Naive B cell (primary cell): ENCODE measurements at regions not wholly inside any gene's neighbourhood (a gene's known extent, or its start where the extent isn't known, plus 50 kb on each side); places are given as distances from the start of the nearest gene placed in this dataset.

Experiments
- ATAC-seq, 2 donors: fragments of 150-1000 bp; cut with Tn5 transposase; 2 replicates each; pipeline ENCODE4 v1.10.0; 2021; ENCODE audit warnings: low read depth in 2 of 2, mild to moderate bottlenecking in 2 of 2, moderate library complexity in 2 of 2
- DNase-seq: peaks from one replicate; pipeline ENCODE4 v3.0.0; 2022
- H3K27ac Mint-ChIP-seq, 6 donors: one replicate each; pipeline ENCODE4 v1.8.0; 2020 to 2022; ENCODE audit warnings: mild to moderate bottlenecking in 6 of 6, mixed read lengths in 6 of 6, moderate library complexity in 5 of 6, inconsistent platforms in 2 of 6
- H3K27me3 Mint-ChIP-seq, 3 donors: one replicate each; pipeline ENCODE4 v1.8.0; 2021 to 2022; ENCODE audit warnings: mixed read lengths in 3 of 3, mild to moderate bottlenecking in 1 of 3
- H3K36me3 Mint-ChIP-seq, 2 donors: one replicate each; pipeline ENCODE4 v1.8.0; 2020 to 2022; ENCODE audit warnings: mixed read lengths in 2 of 2, inconsistent platforms in 1 of 2, mild to moderate bottlenecking in 1 of 2
- H3K4me1 Mint-ChIP-seq, 3 donors: one replicate each; pipeline ENCODE4 v1.8.0; 2020 to 2022; ENCODE audit warnings: mixed read lengths in 3 of 3, inconsistent platforms in 1 of 3, mild to moderate bottlenecking in 1 of 3, moderate library complexity in 1 of 3
- H3K4me3 Mint-ChIP-seq, 8 donors: one replicate each; pipeline ENCODE4 v1.8.0; 2020 to 2022; ENCODE audit warnings: mild to moderate bottlenecking in 8 of 8, mixed read lengths in 8 of 8, moderate library complexity in 8 of 8, inconsistent platforms in 2 of 8
- H3K9me3 Mint-ChIP-seq, 7 donors: one replicate each; pipeline ENCODE4 v1.8.0; 2020 to 2022; ENCODE audit warnings: mixed read lengths in 7 of 7, mild to moderate bottlenecking in 5 of 7, inconsistent platforms in 2 of 7, moderate library complexity in 1 of 7

DNA sequence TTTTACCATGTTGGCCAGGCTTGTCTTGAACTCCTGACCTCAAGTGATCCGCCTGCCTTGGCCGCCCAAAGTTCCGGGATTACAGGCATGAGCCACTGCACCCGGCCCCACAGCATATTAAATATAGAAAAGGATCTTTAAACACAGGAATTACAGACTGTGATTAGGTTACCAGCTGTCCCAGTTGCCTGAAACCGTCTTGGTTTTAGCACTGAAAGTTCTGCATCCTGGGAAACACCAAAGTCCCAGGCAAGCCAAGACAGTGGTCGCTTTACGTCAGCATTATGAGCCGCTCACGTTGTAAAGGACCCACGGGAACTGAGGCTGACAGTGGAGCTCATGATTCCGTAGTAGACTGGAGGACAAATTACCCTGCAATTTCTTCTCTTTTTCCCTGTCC lies 69.0 kb upstream of the FAM180A start:
- no peaks in the 10 kb centered on the region for H3K4me1 Mint-ChIP-seq
- no peaks in the 10 kb centered on the region for H3K36me3 Mint-ChIP-seq
- ATAC-seq (no peak), DNase-seq (no peak)
- no peak overlapping the region for H3K27ac Mint-ChIP-seq
- H3K4me3 Mint-ChIP-seq, result no peak overlapping the region
- H3K27me3 Mint-ChIP-seq, result peaks cover 17 to 44% (median 28%) of the 10 kb centered on the region in 3 donors
- H3K9me3 Mint-ChIP-seq, result peaks cover 0 to 3% (median 0%) of the 10 kb centered on the region in 7 donors

DNA sequence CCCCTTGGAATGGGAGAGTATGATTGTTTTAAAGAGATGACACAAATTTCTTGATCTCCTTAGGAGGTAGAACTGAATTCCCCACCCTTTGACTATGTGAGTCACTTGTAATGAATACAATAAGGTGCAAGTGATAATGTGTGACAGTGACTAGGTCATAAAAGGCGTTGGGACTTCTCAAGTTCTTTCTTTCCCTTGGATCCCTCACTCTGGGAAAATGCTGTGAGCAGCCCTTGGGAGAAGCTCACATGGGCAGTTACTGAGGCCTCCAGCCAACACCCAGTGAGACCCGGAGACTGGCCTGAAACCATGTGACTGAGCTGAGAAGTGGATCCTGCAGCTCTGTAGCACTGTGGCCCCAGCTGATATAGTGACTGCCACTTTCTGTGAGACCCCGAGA lies 66.4 kb upstream of the FAM180A start:
- H3K36me3 Mint-ChIP-seq, result no peaks in the 10 kb centered on the region
- H3K4me1 Mint-ChIP-seq, result peaks cover 0 to 2% (median 0%) of the 10 kb centered on the region in 3 donors
- DNase-seq (no peak), ATAC-seq (no peak)
- H3K27ac Mint-ChIP-seq, result no peak overlapping the region
- H3K4me3 Mint-ChIP-seq, result no peak overlapping the region
- peaks cover 0 to 3% (median 0%) of the 10 kb centered on the region in 7 donors for H3K9me3 Mint-ChIP-seq
- H3K27me3 Mint-ChIP-seq, result peaks cover 24 to 59% (median 33%) of the 10 kb centered on the region in 3 donors

- no peak for ATAC-seq
- Mint-ChIP-seq H3K27ac (no peak overlapping the region), H3K27me3 (peaks cover 16 to 40% (median 20%) of the 10 kb centered on the region in 3 donors), H3K9me3 (peaks cover 0 to 1% (median 0%) of the 10 kb centered on the region in 7 donors), H3K4me3 (no peak overlapping the region), H3K4me1 (peaks cover 0 to 2% (median 0%) of the 10 kb centered on the region in 3 donors), H3K36me3 (no peaks in the 10 kb centered on the region)
- DNase-seq, result no peak
These were observed 63.5 kb upstream of the FAM180A start for GRCh38 chr7:135812148-135812547.

DNA sequence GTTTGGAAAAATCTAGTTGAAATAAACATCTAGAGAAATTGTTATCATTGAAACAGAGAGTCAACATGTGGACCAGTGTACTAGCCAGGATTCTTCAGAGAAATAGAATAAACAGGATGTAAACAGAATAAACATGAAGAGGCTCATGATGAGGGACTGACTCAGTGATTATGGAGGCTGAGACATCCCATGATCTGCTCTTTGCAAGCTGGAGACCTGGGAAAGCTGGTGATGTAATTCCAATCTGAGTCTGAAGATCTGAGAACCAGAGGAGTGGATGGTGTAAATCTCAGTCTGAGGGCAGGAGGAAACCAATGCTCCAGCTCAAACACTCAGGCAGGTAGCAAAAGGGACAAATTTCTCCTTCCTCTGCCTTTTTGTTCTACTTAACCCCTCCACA lies 62.9 kb upstream of the FAM180A start:
- peaks cover 16 to 39% (median 20%) of the 10 kb centered on the region in 3 donors for H3K27me3 Mint-ChIP-seq
- no peaks in the 10 kb centered on the region for H3K36me3 Mint-ChIP-seq
- peaks cover 0 to 1% (median 0%) of the 10 kb centered on the region in 7 donors for H3K9me3 Mint-ChIP-seq
- no peak for DNase-seq
- no peak for ATAC-seq
- H3K27ac Mint-ChIP-seq, result no peak overlapping the region
- no peak overlapping the region for H3K4me3 Mint-ChIP-seq
- H3K4me1 Mint-ChIP-seq, result peaks cover 0 to 2% (median 0%) of the 10 kb centered on the region in 3 donors

GRCh38 chr7:135808206-135808605 lies 59.6 kb upstream of the FAM180A start:
- no peaks in the 10 kb centered on the region for H3K9me3 Mint-ChIP-seq
- H3K36me3 Mint-ChIP-seq, result no peaks in the 10 kb centered on the region
- peaks cover 8 to 16% (median 10%) of the 10 kb centered on the region in 3 donors for H3K27me3 Mint-ChIP-seq
- H3K4me1 Mint-ChIP-seq, result peaks cover 0 to 2% (median 0%) of the 10 kb centered on the region in 3 donors
- no peak overlapping the region for H3K27ac Mint-ChIP-seq
- H3K4me3 Mint-ChIP-seq, result no peak overlapping the region
- ATAC-seq (no peak), DNase-seq (no peak)

DNA sequence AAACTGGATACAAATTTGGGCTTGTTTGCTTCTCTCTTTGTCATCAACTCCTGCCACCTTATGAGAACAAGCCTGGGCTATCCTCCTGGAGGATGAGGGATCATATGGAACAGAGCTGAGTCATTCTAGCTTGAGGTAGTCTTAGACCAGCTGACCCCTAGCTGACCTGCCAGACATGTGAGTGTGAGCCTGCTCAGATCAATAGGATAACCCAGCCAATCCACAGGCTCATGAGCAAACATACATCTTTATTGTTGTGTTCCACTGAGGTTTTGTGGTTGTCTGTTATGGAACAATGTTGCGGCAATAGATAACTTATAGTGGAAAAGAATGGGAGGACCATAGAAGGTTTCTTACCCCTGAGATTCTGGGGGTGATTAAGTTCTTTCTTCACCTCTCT lies 54.5 kb upstream of the FAM180A start:
- Mint-ChIP-seq H3K27ac (peak overlapping the region in 1 of 6 donors; percentile 29), H3K9me3 (no peaks in the 10 kb centered on the region), H3K4me3 (no peak overlapping the region), H3K4me1 (peaks cover 5 to 10% (median 8%) of the 10 kb centered on the region in 3 donors), H3K27me3 (peaks cover 5 to 37% (median 37%) of the 10 kb centered on the region in 3 donors), H3K36me3 (no peaks in the 10 kb centered on the region)
- DNase-seq (no peak), ATAC-seq (no peak)

GRCh38 chr7:135802697-135803096 lies 54.1 kb upstream of the FAM180A start:
- Mint-ChIP-seq H3K27ac (no peak overlapping the region), H3K4me3 (no peak overlapping the region)

GRCh38 chr7:135801877-135802276 lies 53.3 kb upstream of the FAM180A start:
- Mint-ChIP-seq H3K27ac (peak overlapping the region in 1 of 6 donors; percentile 86), H3K27me3 (peaks cover 5 to 37% (median 37%) of the 10 kb centered on the region in 3 donors), H3K4me1 (peaks cover 5 to 10% (median 8%) of the 10 kb centered on the region in 3 donors), H3K36me3 (no peaks in the 10 kb centered on the region), H3K4me3 (peak overlapping the region in 1 of 8 donors; percentile 22), H3K9me3 (no peaks in the 10 kb centered on the region)
- no peak for ATAC-seq
- no peak for DNase-seq

More at GRCh38 chr7:135802697-135803096, 54.1 kb upstream of the FAM180A start:
- H3K9me3 Mint-ChIP-seq, result no peaks in the 10 kb centered on the region
- peaks cover 5 to 10% (median 8%) of the 10 kb centered on the region in 3 donors for H3K4me1 Mint-ChIP-seq
- DNase-seq (no peak), ATAC-seq (no peak)
- peaks cover 5 to 37% (median 37%) of the 10 kb centered on the region in 3 donors for H3K27me3 Mint-ChIP-seq
- no peaks in the 10 kb centered on the region for H3K36me3 Mint-ChIP-seq

GRCh38 chr7:135801045-135801693 lies 52.6 kb upstream of the FAM180A start:
- Mint-ChIP-seq H3K9me3 (no peaks in the 10 kb centered on the region), H3K27me3 (peaks cover 5 to 37% (median 37%) of the 10 kb centered on the region in 3 donors), H3K4me1 (peaks cover 5 to 10% (median 8%) of the 10 kb centered on the region in 3 donors), H3K27ac (no peak overlapping the region), H3K36me3 (no peaks in the 10 kb centered on the region), H3K4me3 (peak overlapping the region in 2 of 8 donors; percentile 1 to 54)
- ATAC-seq (peak; percentile 52 to 63), DNase-seq (peak; percentile 47)

DNA sequence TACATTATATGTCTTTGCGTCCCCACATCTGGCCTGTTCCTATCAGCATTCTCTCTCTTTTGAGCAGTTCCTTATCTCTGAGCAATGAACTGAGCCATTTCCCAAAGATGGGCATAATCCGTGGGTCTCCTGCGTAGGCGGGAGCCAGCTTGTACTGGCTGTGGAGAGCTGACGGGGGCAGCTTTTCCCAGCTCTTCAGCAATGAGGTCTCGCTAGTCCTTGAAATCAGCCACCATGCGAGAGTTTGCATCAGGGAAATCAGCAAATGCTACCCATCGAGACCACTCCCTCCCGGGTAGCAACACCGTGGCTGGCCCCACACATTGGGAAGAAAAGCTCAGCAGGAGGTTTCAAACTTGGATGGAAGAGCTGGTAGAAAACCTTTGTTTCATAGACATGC lies 51.9 kb upstream of the FAM180A start:
- DNase-seq, result no peak
- H3K4me3 Mint-ChIP-seq, result peak overlapping the region in 1 of 8 donors; percentile 41
- peaks cover 5 to 10% (median 8%) of the 10 kb centered on the region in 3 donors for H3K4me1 Mint-ChIP-seq

DNA sequence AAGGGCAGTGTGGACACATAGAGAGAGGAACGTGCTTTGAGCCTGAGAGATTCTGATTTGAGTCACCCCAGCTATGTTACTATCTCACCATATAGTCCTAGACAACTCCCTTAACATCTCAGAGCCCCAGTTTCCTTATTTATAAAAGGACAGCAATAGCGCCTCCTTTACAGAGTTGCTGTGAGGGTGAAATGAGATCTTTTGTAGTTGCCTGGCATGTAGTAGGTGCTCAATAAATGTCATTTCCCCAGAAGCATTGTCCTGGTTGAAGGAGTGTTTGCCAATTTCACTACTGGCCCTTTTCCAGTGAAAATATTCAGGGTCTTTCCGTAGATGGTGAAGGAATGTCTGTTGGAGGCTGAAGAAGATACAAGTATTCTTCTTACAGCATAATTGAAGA lies 51.3 kb upstream of the FAM180A start:
- peaks cover 5 to 10% (median 8%) of the 10 kb centered on the region in 3 donors for H3K4me1 Mint-ChIP-seq
- H3K27ac Mint-ChIP-seq, result no peak overlapping the region
- no peak for DNase-seq
- no peaks in the 10 kb centered on the region for H3K36me3 Mint-ChIP-seq
- H3K27me3 Mint-ChIP-seq, result peaks cover 5 to 37% (median 37%) of the 10 kb centered on the region in 3 donors
- ATAC-seq, result no peak
- H3K9me3 Mint-ChIP-seq, result no peaks in the 10 kb centered on the region
- H3K4me3 Mint-ChIP-seq, result no peak overlapping the region

More for the DNA sequence above, 51.9 kb upstream of the FAM180A start:
- Mint-ChIP-seq H3K27ac (no peak overlapping the region), H3K27me3 (peaks cover 5 to 37% (median 37%) of the 10 kb centered on the region in 3 donors), H3K9me3 (no peaks in the 10 kb centered on the region), H3K36me3 (no peaks in the 10 kb centered on the region)
- no peak for ATAC-seq
